ENCODE measurements at regions not wholly inside any gene's neighbourhood (a gene's known extent, or its start where the extent isn't known, plus 50 kb on each side); places are given as distances from the start of the nearest gene placed in this dataset.

GRCh38 chr4:14834382-14834781, 167.9 kb upstream of the CPEB2 start:
- Histone ChIP-seq H3K4me3 (no peak overlapping the region), H3K9me2 (ENCODE audit: insufficient read depth) (no peaks in the 10 kb centered on the region), H3K27ac (ENCODE audit: low read depth) (no peak overlapping the region), H3F3A (replicated peaks; ENCODE audit: low read depth) (no peaks in the 10 kb centered on the region), H2AFZ (0 out of 2 replicates have a peak overlapping the region, but pooled peaks have one; percentile 23), H3K27me3 (ENCODE audit: insufficient read depth) (no peaks in the 10 kb centered on the region), H3K4me2 (no peak overlapping the region), H3K4me1 (ENCODE audit: insufficient read depth) (no peaks in the 10 kb centered on the region), H3K79me2 (replicated peaks; ENCODE audit: insufficient read depth) (no peaks in the 10 kb centered on the region), H3K36me3 (ENCODE audit: insufficient read depth) (no peaks in the 10 kb centered on the region), H4K20me1 (replicated peaks; ENCODE audit: insufficient read depth) (no peaks in the 10 kb centered on the region)
- TF ChIP-seq JUNB (IDR thresholded peaks at IDR 0.05; ENCODE audit: unreplicated experiment) (no peak), ZNF462 (CRISPR knock-in tag; IDR thresholded peaks at IDR 0.05) (no peak), NANOG (IDR thresholded peaks at IDR 0.05; ENCODE audit: borderline replicate concordance) (no peak), ETS1 (IDR thresholded peaks at IDR 0.05) (no peak), ZNF114 (CRISPR knock-in tag; IDR thresholded peaks at IDR 0.05) (no peak), EZH2phosphoT487 (IDR thresholded peaks at IDR 0.05; ENCODE audit: unreplicated experiment) (no peak), ZNF331 (CRISPR knock-in tag; IDR thresholded peaks at IDR 0.05; ENCODE audit: low read depth) (no peak), EZH2 (IDR thresholded peaks at IDR 0.05; ENCODE audit: low read depth, unreplicated experiment) (no peak), CTCF (conservative IDR thresholded peaks at IDR 0.05; ENCODE audit: low read depth in 2 of 2) (no peak), STAT1 (IDR thresholded peaks at IDR 0.05; ENCODE audit: unreplicated experiment) (no peak), POLR2AphosphoS5 (IDR thresholded peaks at IDR 0.05; ENCODE audit: low read depth) (no peak), CREB1 (CRISPR knock-in tag; IDR thresholded peaks at IDR 0.05; ENCODE audit: low read depth) (no peak)
- TF ChIP-seq, protein P1, sequence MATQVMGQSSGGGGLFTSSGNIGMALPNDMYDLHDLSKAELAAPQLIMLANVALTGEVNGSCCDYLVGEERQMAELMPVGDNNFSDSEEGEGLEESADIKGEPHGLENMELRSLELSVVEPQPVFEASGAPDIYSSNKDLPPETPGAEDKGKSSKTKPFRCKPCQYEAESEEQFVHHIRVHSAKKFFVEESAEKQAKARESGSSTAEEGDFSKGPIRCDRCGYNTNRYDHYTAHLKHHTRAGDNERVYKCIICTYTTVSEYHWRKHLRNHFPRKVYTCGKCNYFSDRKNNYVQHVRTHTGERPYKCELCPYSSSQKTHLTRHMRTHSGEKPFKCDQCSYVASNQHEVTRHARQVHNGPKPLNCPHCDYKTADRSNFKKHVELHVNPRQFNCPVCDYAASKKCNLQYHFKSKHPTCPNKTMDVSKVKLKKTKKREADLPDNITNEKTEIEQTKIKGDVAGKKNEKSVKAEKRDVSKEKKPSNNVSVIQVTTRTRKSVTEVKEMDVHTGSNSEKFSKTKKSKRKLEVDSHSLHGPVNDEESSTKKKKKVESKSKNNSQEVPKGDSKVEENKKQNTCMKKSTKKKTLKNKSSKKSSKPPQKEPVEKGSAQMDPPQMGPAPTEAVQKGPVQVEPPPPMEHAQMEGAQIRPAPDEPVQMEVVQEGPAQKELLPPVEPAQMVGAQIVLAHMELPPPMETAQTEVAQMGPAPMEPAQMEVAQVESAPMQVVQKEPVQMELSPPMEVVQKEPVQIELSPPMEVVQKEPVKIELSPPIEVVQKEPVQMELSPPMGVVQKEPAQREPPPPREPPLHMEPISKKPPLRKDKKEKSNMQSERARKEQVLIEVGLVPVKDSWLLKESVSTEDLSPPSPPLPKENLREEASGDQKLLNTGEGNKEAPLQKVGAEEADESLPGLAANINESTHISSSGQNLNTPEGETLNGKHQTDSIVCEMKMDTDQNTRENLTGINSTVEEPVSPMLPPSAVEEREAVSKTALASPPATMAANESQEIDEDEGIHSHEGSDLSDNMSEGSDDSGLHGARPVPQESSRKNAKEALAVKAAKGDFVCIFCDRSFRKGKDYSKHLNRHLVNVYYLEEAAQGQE (IDR thresholded peaks at IDR 0.05; ENCODE audit: unreplicated experiment) = no peak
- Mint-ChIP-seq H3K36me3 (ENCODE audit: low read depth) (no peaks in the 10 kb centered on the region), H3K4me3 (no peak overlapping the region), H3K27me3 (ENCODE audit: insufficient read depth, low read depth, poor library complexity) (no peaks in the 10 kb centered on the region), H3K27ac (no peak overlapping the region), H3K9me3 (0 out of 3 replicates have a peak, but pooled peaks cover 8% of the 10 kb centered on the region), H3K4me1 (no peaks in the 10 kb centered on the region)
- ATAC-seq (no peak), DNase-seq (ENCODE audit: low spot score) (no peak)

Data from GM23338 (cell line).